ENCODE measurements at regions not wholly inside any gene's neighbourhood (a gene's known extent, or its start where the extent isn't known, plus 50 kb on each side); places are given as distances from the start of the nearest gene placed in this dataset.

DNA sequence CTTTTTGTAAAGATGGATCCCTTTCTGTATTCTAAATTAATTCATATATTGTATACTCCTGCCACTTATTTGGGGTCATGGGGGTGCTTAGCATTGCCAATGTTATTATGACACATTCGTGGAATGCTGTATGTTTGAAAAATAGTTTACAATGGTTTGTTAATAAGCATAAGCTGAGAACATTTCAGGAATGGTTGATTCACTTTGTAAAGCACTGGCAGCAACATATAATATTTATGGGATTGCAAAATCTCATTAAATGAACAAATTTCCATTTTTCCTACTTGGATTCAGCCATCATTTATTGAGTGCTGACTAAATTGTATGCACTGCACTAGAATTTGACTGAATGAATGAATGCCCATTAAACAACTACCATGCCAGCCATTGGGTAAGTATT lies 215.2 kb upstream of the KLF4 start:
- TF ChIP-seq, protein P1, sequence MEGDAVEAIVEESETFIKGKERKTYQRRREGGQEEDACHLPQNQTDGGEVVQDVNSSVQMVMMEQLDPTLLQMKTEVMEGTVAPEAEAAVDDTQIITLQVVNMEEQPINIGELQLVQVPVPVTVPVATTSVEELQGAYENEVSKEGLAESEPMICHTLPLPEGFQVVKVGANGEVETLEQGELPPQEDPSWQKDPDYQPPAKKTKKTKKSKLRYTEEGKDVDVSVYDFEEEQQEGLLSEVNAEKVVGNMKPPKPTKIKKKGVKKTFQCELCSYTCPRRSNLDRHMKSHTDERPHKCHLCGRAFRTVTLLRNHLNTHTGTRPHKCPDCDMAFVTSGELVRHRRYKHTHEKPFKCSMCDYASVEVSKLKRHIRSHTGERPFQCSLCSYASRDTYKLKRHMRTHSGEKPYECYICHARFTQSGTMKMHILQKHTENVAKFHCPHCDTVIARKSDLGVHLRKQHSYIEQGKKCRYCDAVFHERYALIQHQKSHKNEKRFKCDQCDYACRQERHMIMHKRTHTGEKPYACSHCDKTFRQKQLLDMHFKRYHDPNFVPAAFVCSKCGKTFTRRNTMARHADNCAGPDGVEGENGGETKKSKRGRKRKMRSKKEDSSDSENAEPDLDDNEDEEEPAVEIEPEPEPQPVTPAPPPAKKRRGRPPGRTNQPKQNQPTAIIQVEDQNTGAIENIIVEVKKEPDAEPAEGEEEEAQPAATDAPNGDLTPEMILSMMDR (IDR thresholded peaks at IDR 0.05; ENCODE audit: insufficient read depth, low read depth, low read length) = no peak
- TF ChIP-seq EZH2 (IDR thresholded peaks at IDR 0.05; ENCODE audit: insufficient read depth, low read length) = no peak

Data from astrocyte (in vitro differentiated cells and primary cell).